Retina (tissue), 1 donor: ENCODE measurements at regions not wholly inside any gene's neighbourhood (a gene's known extent, or its start where the extent isn't known, plus 50 kb on each side); places are given as distances from the start of the nearest gene placed in this dataset.
"Not testable (repeated sequence)": the region's sequence is repeated elsewhere in the genome, so short reads cannot be mapped to it uniquely, and the experiment has no call there.

Source experiments
- DNase-seq: peaks from one replicate; pipeline ENCODE4 v3.0.0-alpha.2; 2016

GRCh38 chr14:43525658-43526057 lies 981.4 kb downstream of the FSCB start:
- DNase-seq, result peak; percentile 16

- DNase-seq, result no peak
Measured at GRCh38 chr14:43522901-43523300, 984.2 kb downstream of the FSCB start.

- no peak for DNase-seq
Measured at GRCh38 chr14:43522191-43522590, 984.9 kb downstream of the FSCB start.

- no peak for DNase-seq
Measured at GRCh38 chr14:43503508-43503907, 1003.6 kb downstream of the FSCB start.

- not testable (repeated sequence) for DNase-seq
Measured at GRCh38 chr14:43492359-43492758, 1014.7 kb downstream of the FSCB start.

GRCh38 chr14:43483415-43483814 lies 1023.7 kb downstream of the FSCB start:
- DNase-seq, result no peak

GRCh38 chr14:43481864-43482263 lies 1025.2 kb downstream of the FSCB start:
- DNase-seq, result no peak

GRCh38 chr14:43480976-43481375 lies 1026.1 kb downstream of the FSCB start:
- peak; percentile 36 for DNase-seq

- no peak for DNase-seq
Measured at GRCh38 chr14:43479596-43480195, 1027.4 kb downstream of the FSCB start.

- no peak for DNase-seq
Measured at GRCh38 chr14:43476822-43477221, 1030.3 kb downstream of the FSCB start.

- DNase-seq, result no peak
Measured at GRCh38 chr14:43475757-43476156, 1031.3 kb downstream of the FSCB start.

- peak; percentile 9 for DNase-seq
Measured at GRCh38 chr14:43471595-43471994, 1035.5 kb downstream of the FSCB start.

- DNase-seq, result no peak
Measured at GRCh38 chr14:43464968-43465367, 1042.1 kb downstream of the FSCB start.

- no peak for DNase-seq
Measured at GRCh38 chr14:43449291-43449690, 1057.8 kb downstream of the FSCB start.

- no peak for DNase-seq
Measured at GRCh38 chr14:43438056-43438455, 1069.0 kb downstream of the FSCB start.

GRCh38 chr14:43418324-43418723 lies 1088.8 kb downstream of the FSCB start:
- no peak for DNase-seq

- peak; percentile 30 for DNase-seq
Measured at GRCh38 chr14:43413084-43413483, 1094.0 kb downstream of the FSCB start.

- DNase-seq, result no peak
Measured at GRCh38 chr14:43411841-43412240, 1095.2 kb downstream of the FSCB start.

GRCh38 chr14:43410631-43411030 lies 1096.5 kb downstream of the FSCB start:
- DNase-seq, result no peak

GRCh38 chr14:43408472-43408871 lies 1098.6 kb downstream of the FSCB start:
- no peak for DNase-seq

- no peak for DNase-seq
Measured at GRCh38 chr14:43407706-43408105, 1099.4 kb downstream of the FSCB start.

GRCh38 chr14:43406931-43407330 lies 1100.2 kb downstream of the FSCB start:
- no peak for DNase-seq

- DNase-seq, result no peak
Measured at GRCh38 chr14:43399289-43399688, 1107.8 kb downstream of the FSCB start.

- DNase-seq, result not testable (repeated sequence)
Measured at GRCh38 chr14:43370565-43370896, 1136.6 kb downstream of the FSCB start.

GRCh38 chr14:43369710-43370564 lies 1137.1 kb downstream of the FSCB start:
- DNase-seq, result no peak
